Fibroblast of lung (primary cell): ENCODE measurements at regions not wholly inside any gene's neighbourhood (a gene's known extent, or its start where the extent isn't known, plus 50 kb on each side); places are given as distances from the start of the nearest gene placed in this dataset.

Experiments used
- CTCF ChIP-seq, 2 donors: IDR thresholded peaks in 1 of 2; conservative IDR thresholded peaks in 1 of 2; 1 replicate in 1 of 2; 2 replicates in 1 of 2; pipeline ENCODE4 v1.5.1; 2011 to 2012; ENCODE audit warnings: low read length in 2 of 2, control low read depth in 1 of 2, inconsistent platforms in 1 of 2, low read depth in 1 of 2, mild to moderate bottlenecking in 1 of 2
- EZH2 ChIP-seq: IDR thresholded peaks from 2 replicates; pipeline ENCODE4 v1.5.1; 2012; ENCODE audit warnings: low read length, control low read depth, mild to moderate bottlenecking; ENCODE audit errors: missing control alignments

DNA sequence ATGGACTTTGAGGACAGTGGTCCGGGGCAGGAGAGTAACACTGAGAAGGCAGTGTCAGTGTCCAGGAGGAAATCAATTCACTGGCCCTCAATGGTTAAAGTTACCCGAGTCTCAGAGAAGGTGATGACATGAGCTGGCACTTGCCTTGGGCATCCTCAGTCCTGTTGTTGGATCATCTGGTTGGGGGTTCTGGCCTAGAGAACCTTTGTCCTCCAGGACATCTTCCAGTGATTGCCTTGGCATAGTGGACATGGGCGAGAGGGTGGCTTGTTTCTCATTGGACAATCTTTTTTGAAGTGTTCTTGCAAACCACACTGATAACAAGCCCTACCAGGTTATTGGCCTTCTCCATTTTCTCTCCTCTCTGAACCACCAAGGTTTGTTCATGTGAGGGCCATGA, 83.4 kb upstream of the TERB2 start:
- TF ChIP-seq CTCF (conservative IDR thresholded peaks at IDR 0.05 in 1 of 2, IDR thresholded peaks at IDR 0.05 in 1 of 2; ENCODE audit: low read depth in 1 of 2, low read length in 2 of 2) (no peak), EZH2 (no peak)
